ENCODE measurements at regions not wholly inside any gene's neighbourhood (a gene's known extent, or its start where the extent isn't known, plus 50 kb on each side); places are given as distances from the start of the nearest gene placed in this dataset.

DNA sequence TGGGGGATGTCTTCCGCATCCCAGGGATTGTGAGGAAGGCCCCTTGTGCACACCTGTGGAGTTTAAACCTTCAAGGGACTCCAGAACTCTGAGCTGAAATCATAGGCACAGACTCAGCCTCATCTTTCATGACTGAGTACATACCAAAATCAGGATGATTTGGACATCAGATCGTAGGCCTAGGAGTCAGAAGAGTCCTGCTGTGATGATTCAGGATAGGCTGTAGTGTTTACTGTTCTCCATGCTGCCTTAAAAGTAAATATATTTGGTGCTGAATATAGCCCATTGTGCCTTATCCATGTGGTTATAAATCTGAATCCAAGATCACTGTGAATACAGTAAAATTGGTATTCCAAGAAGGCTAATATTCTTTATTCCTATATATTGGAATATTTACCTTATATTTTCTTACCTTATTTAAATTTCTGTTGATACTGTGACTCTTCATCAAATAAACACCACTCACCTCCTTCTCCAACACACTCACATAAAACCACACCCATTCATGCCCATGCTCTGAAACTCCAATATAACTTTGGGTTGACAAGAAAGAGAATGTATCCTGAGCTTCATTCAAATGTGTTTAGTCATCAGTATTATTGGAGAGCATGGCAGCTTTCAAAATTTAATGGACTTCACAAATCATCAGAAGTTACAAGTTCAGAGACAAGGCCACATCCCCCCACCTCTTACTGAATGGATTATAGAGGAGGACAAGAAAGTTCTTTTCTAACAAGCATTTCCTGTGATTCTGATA, 561.4 kb upstream of the LINC00305 start:
- no peak for TF ChIP-seq ZNF589 (CRISPR knock-in tag; IDR thresholded peaks at IDR 0.05; ENCODE audit: low read depth)
- no peak for TF ChIP-seq USF2 (CRISPR knock-in tag; IDR thresholded peaks at IDR 0.05)
- TF ChIP-seq SP1 (CRISPR knock-in tag; IDR thresholded peaks at IDR 0.05), result no peak
- TF ChIP-seq KLF16 (IDR thresholded peaks at IDR 0.05), result no peak
- no peak for TF ChIP-seq MAX (CRISPR knock-in tag; IDR thresholded peaks at IDR 0.05)

Data from K562 (cell line).